ENCODE measurements at regions not wholly inside any gene's neighbourhood (a gene's known extent, or its start where the extent isn't known, plus 50 kb on each side); places are given as distances from the start of the nearest gene placed in this dataset.
A peak's percentile ranks its signal among the peaks of the same experiment; 100 is the strongest.

DNA sequence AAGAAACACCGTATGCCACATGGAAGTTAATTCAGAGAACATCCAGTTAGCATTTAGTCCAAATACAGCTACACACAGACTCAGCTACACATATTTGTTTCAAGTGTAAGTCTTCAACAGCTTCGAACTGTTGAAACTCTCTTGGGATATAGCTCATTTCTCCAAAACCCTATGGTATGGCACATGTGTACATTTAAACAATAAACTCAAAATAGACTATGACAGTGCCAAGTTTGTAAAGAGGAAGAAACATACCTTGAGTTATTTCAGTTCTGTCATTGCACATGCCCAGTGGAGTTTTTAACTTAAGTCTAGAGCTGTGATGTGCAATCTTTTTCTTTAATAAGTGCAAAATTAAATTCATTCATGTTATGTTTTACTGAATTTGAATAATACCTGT, 155.1 kb upstream of the RAI14 start:
- H3K27ac ChIP-seq: no peak overlapping the region
- no peaks in the 10 kb centered on the region for H3K9me3 ChIP-seq
- H3K36me3 ChIP-seq: no peaks in the 10 kb centered on the region
- H3K27me3 ChIP-seq: no peaks in the 10 kb centered on the region
- no peak for TF ChIP-seq EP300 (IDR thresholded peaks at IDR 0.05)
- no peak for TF ChIP-seq POLR2A (IDR thresholded peaks at IDR 0.05)
- no peak for TF ChIP-seq CTCF (IDR thresholded peaks at IDR 0.05)
- H3K4me3 ChIP-seq: no peak overlapping the region
- peaks cover 2 to 72% (median 24%) of the 10 kb centered on the region in 4 donors for H3K4me1 ChIP-seq
- no peak for DNase-seq (ENCODE audit: low spot score in 2 of 2)
- 81% methylated on average over 2 of the region's 2 CpGs for WGBS, 2 donors

DNA sequence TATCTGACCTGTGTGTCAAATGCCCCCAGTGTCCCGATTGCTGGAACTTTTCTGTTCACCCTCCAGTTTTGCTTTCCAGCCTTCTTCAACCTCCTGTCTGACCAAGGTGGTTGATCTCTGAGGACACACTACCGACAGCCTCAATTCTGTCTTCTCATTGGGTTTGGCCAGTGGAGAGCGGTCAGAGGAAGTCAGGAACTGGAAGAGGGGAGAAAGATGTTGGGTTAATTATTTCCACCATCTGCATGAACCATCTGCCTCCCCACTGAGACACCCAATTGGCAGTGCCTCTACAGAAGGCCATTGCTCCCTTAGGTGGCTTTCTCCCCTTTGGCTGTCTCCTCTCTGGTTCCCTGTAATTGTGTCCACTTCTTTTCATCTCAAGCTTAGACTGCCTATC, 154.3 kb upstream of the RAI14 start:
- DNase-seq (ENCODE audit: low spot score in 2 of 2): no peak
- no peak overlapping the region for H3K4me3 ChIP-seq
- H3K36me3 ChIP-seq: no peaks in the 10 kb centered on the region
- no peak overlapping the region for H3K27ac ChIP-seq
- no peaks in the 10 kb centered on the region for H3K9me3 ChIP-seq
- peaks cover 2 to 63% (median 21%) of the 10 kb centered on the region in 4 donors for H3K4me1 ChIP-seq
- 98 to 99% methylated on average over 3 of the region's 3 CpGs for WGBS, 2 donors
- H3K27me3 ChIP-seq: no peaks in the 10 kb centered on the region
- TF ChIP-seq CTCF (IDR thresholded peaks at IDR 0.05) (no peak), POLR2A (IDR thresholded peaks at IDR 0.05) (no peak), EP300 (IDR thresholded peaks at IDR 0.05) (no peak)

DNA sequence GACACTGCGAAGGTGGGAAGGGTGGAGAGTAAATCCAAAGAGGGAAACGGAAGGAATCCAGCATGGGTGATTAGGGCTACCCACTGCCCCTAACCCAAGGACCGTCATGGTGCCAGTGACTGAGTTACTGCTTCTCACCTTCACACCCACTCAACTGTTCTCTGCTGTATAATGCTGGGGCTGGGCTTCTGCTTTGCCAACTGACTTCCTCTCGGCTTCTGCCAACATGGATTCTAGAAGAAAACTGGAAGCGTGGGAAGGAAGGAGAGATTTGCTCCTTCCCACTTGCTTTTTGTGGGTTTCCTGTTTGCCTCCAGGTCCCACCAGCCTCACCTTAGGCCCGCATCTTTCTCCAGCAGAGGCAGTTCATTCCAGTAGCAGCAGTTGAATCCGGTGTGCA, 153.5 kb upstream of the RAI14 start:
- 73 to 89% methylated on average over 7 of the region's 7 CpGs for WGBS, 2 donors
- Histone ChIP-seq H3K9me3 (no peaks in the 10 kb centered on the region), H3K27me3 (no peaks in the 10 kb centered on the region), H3K4me3 (no peak overlapping the region), H3K27ac (peak overlapping the region in 2 of 4 donors; percentile 68 to 74), H3K4me1 (peaks cover 2 to 56% (median 21%) of the 10 kb centered on the region in 4 donors), H3K36me3 (no peaks in the 10 kb centered on the region)
- DNase-seq (ENCODE audit: low spot score in 2 of 2): no peak
- TF ChIP-seq POLR2A (IDR thresholded peaks at IDR 0.05) (no peak), CTCF (IDR thresholded peaks at IDR 0.05) (no peak), EP300 (IDR thresholded peaks at IDR 0.05) (no peak)

DNA sequence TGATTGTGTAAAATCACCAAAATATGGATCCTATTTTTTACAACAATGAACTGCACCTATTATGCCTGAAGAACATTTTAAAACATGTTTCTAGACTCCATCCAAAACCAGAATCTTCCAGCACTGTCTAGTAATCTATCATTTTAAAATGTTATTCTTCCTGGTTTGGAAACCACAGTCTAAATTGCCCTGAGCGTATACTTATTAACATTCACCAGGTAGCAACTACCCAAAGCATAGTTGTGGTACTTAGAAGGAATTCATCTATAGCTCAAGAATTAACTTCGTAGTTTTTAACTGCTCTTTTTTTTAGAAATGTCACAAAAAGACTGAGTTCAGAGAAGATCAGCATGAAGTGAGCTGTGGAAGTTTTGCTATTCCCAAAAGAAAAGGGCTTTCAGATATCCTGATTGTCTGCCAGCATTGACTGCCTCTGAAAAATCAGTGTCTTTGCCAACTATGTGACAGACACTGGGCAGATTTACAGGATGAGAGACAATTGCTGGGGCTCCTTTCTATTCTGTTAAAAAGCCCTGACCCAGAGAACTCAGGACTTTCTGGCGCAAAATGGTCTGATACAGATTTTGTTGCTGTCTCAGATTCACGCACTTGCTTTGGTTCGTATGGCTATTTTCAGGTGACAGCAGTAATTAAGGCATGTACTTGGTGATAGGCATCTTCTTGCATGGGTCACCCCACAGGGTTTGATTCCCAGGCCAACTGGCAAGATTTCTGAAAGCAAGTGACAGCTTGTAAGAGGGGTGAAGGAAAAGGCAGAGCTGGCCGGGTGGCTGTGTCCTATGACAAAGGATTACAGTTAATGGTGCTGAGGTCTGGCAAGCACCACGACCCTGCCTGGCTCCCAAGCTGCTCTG, 152.5 kb upstream of the RAI14 start:
- TF ChIP-seq CTCF (IDR thresholded peaks at IDR 0.05) (no peak), POLR2A (IDR thresholded peaks at IDR 0.05) (no peak), EP300 (IDR thresholded peaks at IDR 0.05) (no peak)
- DNase-seq (ENCODE audit: low spot score in 2 of 2): no peak
- H3K9me3 ChIP-seq: no peaks in the 10 kb centered on the region
- H3K36me3 ChIP-seq: no peaks in the 10 kb centered on the region
- peaks cover 0 to 46% (median 15%) of the 10 kb centered on the region in 4 donors for H3K4me1 ChIP-seq
- H3K27me3 ChIP-seq: no peaks in the 10 kb centered on the region
- 22 to 37% methylated on average over 7 of the region's 7 CpGs for WGBS, 2 donors
- H3K4me3 ChIP-seq: no peak overlapping the region
- H3K27ac ChIP-seq: peak overlapping the region in 2 of 4 donors; percentile 68 to 74

DNA sequence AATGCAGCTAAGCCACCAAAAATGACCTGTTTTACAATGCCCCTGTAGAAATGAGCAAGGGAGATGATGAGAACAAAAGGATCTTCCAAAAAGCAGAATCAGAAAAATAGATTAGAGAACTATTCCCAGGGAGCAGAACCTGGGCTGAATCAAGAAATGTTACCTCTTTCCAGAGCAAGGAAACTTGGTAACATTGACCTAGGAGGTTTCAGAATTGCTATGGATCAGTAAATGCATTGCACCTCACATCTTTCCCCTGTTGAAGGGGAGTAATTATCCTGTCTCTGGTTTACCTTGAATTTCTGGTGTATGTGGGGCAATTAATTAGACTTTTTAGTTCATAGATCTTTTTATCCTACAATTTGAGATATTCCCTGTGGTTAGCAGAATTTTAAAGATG, 151.2 kb upstream of the RAI14 start:
- H3K4me3 ChIP-seq: no peak overlapping the region
- H3K36me3 ChIP-seq: no peaks in the 10 kb centered on the region
- H3K27me3 ChIP-seq: no peaks in the 10 kb centered on the region
- peak overlapping the region in 1 of 4 donors; percentile 74 for H3K27ac ChIP-seq
- no peak for DNase-seq (ENCODE audit: low spot score in 2 of 2)
- peaks cover 0 to 42% (median 8%) of the 10 kb centered on the region in 4 donors for H3K4me1 ChIP-seq
- TF ChIP-seq POLR2A (IDR thresholded peaks at IDR 0.05) (no peak), CTCF (IDR thresholded peaks at IDR 0.05) (no peak), EP300 (IDR thresholded peaks at IDR 0.05) (no peak)
- no peaks in the 10 kb centered on the region for H3K9me3 ChIP-seq

Measured in tibial nerve (tissue), 4 donors.